GM19193 (cell line): ENCODE measurements at regions not wholly inside any gene's neighbourhood (a gene's known extent, or its start where the extent isn't known, plus 50 kb on each side); places are given as distances from the start of the nearest gene placed in this dataset.

Source experiments
- POLR2A ChIP-seq: IDR thresholded peaks from 4 replicates; pipeline ENCODE4 v1.6.1; 2011; ENCODE audit not compliant: insufficient read depth, insufficient read length; ENCODE audit errors: extremely low read depth

- no peak for TF ChIP-seq POLR2A
Measured at GRCh38 chr5:17690473-17690872, 56.2 kb downstream of the TAF11L14 start.

- TF ChIP-seq POLR2A: no peak
Measured at GRCh38 chr5:17691762-17692161, 57.5 kb downstream of the TAF11L14 start.

- no peak for TF ChIP-seq POLR2A
Measured at GRCh38 chr5:17694371-17694770, 60.1 kb downstream of the TAF11L14 start.

DNA sequence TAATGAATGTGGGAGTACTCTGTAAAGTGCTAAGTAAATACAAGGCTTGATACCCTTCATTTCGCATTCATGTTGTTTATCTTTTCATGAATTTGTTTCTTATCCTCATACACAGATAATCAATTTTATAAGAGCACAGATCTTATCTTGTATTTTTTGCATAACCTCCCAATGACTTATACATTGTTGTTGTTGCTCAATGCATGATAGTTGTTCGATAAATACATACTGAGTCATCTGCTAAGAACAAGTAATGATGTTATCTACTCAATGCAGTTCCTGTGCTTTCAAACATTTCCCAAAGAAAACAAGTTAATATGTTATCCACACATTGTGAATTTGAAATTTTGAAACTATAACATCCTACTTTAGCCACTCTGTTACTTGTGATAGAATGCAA, 60.7 kb downstream of the TAF11L14 start:
- TF ChIP-seq POLR2A: no peak

- no peak for TF ChIP-seq POLR2A
Measured at GRCh38 chr5:17696627-17697026, 62.4 kb downstream of the TAF11L14 start.

DNA sequence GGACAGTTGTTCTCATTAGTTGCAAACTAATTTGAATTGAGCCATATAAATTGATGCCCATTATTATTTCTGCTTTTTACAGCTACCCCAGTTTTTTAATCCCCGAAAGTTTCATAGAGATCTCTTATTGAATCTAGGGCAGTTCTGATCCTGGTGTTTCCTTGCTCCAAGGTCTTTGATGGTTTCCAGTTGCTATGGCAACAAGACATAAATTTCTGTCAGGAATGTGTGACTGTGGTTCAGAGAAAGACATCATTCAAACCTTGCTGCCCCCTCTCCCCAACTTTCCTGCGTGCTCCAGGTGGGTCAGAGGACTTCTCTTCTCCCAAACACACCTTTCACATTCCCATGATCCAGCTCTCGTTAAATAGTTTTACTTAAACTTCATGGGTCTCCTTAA, 63.4 kb downstream of the TAF11L14 start:
- no peak for TF ChIP-seq POLR2A

DNA sequence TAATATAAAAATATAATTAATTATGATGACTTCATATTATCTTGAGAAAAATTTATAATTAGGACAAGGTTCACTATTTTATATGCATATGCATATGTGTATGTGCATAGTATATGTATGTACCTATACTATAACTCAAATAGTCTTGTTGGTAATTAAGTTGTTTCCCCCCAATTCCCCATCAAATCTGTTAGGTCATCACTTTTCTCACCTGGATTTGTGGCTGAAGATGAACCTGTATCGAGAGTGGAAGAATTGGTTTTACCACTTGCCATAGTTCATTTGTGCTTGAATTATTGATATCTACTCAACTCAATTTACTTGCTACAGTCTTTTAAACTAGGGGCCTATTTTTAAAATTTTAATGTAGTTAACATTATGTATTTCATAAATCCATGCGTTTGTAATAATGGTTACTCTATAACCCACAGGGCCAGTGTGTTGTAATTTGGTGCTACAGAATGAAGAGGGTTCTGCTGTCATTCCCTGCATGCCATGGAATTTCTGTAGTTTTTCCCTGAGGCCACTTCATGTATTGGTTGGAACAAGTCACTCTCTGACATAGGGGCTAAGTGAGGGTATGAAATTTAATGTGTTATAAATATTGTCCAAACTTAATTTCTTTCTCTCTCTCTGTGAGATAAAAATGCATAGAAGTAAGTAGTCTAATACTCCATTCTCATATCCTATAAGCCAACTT, 74.9 kb downstream of the TAF11L14 start:
- TF ChIP-seq POLR2A: no peak

GRCh38 chr5:17713301-17713700, 79.0 kb downstream of the TAF11L14 start:
- TF ChIP-seq POLR2A: no peak

DNA sequence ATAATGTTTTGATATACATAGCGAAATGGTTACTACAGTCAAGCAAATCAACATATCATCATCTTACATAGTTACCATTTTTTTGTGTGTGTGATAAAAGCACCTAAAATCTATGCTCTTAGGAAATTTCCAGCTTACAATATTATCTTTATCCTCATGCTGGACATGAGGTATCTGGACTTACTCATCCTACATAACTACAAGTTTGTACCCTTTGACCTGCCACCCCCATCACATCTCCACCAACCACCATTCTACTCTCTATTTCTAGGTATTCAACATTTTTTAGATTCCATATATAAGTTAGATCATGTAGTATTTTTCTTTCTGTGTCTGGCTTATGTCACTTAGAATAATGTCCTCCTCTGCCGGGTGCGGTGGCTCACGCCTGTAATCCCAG, 79.9 kb downstream of the TAF11L14 start:
- no peak for TF ChIP-seq POLR2A

DNA sequence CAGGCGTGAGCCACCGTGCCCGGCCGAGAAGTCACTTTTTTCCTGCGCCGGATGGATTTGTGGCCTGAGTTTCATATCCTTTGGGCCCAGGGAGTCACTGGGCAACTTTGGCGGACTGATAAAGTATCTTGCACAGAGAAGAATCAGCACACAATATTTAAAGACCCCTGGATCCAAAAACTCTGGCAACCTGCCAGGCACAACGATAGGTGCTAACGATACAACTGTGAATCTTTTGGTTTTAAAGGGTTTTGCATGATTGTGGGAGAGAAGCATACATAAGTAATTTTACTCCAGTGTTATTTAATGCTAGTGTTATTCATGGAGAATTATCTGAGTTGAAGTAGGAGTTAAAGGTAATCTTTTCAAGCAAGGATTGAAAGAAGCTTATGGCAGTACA, 85.3 kb downstream of the TAF11L14 start:
- TF ChIP-seq POLR2A: no peak

DNA sequence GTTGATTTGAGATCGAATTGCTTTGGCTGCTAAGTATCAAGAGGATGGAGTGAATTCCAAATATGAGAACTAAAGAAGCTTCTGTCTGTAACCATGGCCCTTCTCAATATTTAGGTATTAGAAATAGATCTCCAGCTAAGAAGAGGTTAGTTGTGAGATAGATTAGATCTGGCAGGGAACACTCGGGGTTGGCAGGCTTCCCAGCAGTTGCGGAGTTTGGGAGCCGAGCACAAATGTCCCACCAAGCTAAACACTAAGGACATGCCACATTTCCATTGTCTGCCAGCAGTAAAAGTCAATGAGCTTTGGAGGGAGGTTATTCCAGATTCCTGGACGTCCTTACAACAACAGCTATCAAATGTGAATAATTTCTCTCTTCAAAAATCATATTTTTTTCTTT, 85.8 kb downstream of the TAF11L14 start:
- no peak for TF ChIP-seq POLR2A

DNA sequence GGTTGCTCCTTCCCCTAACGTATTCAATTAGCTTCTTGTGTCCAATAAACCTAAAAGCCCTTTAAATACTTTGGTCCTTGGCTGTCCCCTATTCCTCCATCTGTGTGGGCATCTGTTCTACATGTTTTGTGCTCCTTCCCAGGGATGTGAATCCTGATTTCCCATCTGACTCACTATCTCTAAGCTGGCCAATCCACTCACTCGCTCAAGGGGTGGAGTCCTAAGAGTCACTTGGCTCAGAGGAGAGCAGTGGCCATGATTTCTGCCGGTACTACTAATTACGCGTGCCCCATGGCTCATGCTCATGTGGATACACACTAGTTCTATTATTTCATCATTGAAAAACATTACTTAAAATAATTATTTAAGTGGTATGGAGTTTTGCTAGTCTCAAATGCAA, 89.6 kb downstream of the TAF11L14 start:
- TF ChIP-seq POLR2A: no peak

DNA sequence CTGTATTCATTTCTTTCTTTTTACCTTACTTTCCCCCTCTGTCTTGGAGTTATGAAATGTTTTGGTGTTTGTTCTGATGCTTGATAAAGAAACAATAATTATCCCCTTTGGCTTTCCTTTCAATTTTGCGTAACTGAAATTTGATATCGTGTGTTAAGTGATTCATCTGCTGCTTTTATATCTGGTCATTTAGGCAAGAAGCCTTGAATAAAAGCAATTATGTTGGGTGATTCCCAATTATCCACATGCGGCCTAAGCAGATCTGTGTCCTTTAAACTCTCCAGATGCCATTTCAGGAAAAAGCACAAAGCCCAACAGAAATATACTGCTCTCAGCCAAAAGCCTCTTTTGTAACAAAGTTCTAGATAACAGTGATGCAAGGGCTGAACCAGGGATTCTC, 92.8 kb downstream of the TAF11L14 start:
- TF ChIP-seq POLR2A: no peak

DNA sequence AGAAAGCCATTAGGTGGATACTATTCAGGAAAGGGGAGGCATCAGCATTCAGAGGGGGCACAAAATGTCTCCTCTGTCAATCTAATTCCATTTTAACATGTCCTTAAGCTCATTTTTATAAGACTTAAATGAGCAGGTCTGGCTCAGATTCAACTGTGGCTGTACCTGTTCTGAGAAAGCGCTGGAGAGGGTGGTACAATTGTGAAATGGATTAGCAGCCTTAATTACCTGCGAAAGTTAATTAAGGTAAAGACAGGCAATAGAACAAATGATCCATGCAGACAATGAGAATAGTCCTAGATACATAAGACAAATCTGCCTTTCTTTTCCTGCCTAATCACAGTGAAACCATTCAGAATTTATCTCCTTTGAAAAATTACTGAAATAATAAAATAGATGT, 96.2 kb downstream of the TAF11L14 start:
- no peak for TF ChIP-seq POLR2A

- no peak for TF ChIP-seq POLR2A
Measured at GRCh38 chr5:17732351-17732923, 98.2 kb downstream of the TAF11L14 start.

- no peak for TF ChIP-seq POLR2A
Measured at GRCh38 chr5:17734011-17734410, 99.8 kb downstream of the TAF11L14 start.

DNA sequence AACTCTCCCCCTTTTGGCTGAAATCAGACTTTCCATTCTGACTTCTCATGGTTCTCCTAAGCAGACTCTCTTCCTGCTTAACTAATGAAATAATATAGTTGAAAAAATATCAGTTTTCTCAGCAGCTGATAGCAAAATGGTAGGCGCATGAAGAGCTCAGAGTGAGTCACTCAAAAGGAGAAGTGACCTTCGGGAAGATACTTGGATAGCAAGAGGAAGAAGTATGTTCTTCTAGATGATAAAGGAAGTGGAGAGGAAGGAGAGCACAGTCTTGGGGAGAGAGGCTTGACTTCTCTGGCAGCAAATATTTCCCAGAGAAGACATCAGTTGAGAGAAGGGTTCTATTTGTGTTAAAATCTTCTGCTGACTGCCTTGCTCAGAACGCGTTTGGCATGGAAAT, 101.5 kb downstream of the TAF11L14 start:
- TF ChIP-seq POLR2A: no peak
